GDM1 (cell line): ENCODE measurements at regions not wholly inside any gene's neighbourhood (a gene's known extent, or its start where the extent isn't known, plus 50 kb on each side); places are given as distances from the start of the nearest gene placed in this dataset.
"Not testable (repeated sequence)": the region's sequence is repeated elsewhere in the genome, so short reads cannot be mapped to it uniquely, and the experiment has no call there.

ENCODE experiments used
- DNase-seq: peaks from one replicate; lab custom pipeline; 2025; lab: John Stamatoyannopoulos, UW

DNA sequence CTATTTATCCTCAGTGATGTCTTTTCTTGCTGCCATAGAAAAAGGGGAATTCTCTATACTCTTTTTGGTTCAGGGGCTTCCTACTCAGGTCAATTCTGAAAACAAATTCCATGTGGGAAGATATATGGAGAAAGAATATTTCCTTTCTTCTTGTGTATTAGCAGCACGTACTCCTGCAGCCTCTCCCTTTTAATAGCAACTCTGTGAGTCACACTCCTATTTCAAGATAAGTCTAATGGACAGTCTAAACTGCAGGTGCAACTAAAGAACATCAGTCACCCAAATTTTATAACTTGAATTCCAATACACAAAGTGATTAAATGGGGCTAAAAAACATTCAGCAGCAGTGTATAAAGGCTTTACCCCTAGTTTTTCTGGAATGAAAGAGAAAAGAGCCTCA is 942.2 kb downstream of the CNTNAP5 start:
- no peak for DNase-seq

DNA sequence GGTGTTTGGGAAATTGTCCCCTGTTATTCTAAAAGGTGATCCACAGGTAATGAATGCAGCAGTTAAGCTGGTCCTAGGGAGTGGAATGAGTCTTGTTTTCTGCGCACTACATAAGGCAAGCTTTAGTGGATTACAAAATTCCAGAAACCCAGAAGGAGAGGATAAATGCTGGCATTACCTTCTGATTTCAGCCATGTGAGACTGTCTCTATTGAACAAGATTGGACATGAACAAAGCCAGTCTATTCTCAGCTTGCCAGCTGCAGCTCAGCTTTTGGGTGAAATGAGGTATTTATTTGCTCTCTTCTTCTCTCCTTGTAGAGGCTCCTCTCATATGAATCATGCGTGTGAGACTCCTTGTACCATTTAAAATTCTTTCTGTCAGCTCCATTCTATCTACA is 944.9 kb downstream of the CNTNAP5 start:
- DNase-seq = no peak

DNA sequence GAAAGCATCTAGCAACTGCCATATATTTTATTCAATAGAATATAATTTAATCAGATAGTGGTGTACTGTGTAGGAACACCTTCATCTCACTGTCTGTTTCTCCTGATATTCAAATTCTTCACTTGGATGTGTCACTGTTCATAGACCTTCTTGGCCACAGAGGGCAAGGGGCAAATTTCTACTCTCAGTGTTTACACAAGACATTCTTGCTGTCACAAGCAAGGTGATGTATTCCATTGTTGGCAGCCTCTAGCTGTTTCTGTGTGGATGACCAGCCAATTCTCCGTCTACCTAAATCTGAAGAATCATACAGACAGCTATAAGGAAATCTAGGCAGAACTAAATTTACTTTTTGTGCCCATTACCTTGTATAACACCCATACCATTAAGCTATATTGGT is 948.3 kb downstream of the CNTNAP5 start:
- no peak for DNase-seq

DNA sequence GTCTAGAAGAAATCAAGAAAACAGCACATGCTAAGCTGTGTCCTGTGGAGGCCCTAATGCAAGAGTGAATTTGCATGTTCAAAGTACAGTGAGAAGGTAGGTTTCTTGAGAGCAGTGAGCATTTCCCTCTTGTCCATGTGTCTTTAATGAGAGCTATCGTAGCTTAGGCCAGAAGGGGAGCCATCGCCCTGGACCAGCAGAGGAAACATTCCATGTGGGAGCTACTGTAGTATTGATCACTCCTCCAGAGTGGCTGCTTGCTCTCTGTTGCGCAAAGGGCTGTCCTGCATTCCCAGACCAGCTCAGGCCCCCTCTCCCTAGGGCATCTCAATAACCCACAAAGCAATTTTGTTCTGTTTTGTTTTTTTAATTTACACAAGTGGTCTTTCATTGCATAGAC is 950.1 kb downstream of the CNTNAP5 start:
- DNase-seq = no peak

DNA sequence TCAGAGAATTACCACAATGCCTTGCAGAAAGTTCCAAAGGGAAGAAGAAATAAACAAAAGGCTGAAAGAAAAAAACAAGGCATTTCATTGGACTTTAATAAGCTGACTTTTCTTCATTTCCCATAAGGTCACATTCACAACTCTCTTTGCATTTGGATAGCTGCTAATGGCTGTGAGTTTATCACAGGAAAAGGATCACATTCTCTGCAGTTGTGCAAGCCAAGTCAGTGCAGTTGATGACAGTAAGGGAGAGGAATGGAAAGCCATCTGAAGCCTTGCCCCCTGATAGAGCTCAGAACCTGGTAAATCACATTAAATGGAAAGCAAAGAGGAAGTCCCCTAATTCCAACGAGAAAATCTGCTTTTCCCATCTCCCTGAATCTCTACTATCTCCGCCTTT is 950.6 kb downstream of the CNTNAP5 start:
- no peak for DNase-seq

DNA sequence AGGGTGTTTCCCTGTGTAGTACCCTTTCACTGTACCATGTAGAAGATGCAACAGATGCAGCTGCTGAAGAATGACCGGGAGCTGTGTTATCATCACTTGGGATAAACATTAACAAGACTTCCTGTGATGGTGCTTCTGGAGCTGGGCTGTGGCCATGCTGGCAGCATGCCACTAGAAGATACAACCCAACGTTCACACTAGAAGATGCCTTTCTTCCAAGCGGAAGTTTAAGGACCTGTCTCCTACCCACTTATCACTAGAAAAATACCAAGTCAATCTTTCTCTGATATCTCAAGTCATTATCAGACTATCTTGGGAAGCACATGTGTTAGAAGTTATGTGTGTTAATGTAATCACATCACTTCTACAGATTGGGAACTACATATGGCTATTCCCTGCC is 953.5 kb downstream of the CNTNAP5 start:
- DNase-seq = no peak

DNA sequence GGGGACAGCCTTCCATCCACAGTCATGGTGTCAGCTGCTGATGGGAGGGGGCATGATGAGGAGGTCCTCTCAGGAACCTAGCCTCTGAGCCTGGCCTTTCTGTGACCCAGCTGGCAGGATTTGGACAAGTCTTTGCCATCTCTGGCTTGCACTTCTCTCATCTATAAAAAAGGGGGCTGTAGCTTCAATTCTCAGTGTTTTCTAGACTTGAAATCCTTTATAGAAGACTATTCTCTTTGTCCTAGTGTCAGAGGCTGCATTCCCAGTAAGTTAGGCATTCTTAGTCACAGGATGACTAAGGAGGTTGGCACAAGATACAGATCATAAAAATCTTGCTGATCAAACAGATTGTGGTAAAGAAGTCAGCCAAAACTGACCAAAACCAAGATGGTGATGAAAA is 958.5 kb downstream of the CNTNAP5 start:
- no peak for DNase-seq

DNA sequence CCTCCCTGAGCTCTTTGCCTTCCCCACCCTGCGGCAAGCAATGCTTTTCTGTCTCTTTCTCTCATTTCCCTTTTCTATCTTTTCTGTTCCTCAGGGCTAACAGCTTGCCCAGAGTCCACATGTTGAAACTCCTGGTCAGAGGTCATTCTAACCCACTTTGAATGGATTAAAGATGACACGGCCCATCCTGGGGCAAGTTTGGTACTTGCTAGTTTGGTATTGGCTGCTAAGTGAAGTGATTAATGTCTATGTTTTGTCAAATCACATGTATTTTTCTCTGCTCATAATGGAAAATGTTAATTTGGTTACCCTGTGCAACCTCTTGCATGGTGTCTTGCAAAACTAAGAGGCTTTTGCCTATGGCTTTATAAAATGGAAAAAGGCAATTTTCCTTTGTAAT is 960.2 kb downstream of the CNTNAP5 start:
- no peak for DNase-seq

DNA sequence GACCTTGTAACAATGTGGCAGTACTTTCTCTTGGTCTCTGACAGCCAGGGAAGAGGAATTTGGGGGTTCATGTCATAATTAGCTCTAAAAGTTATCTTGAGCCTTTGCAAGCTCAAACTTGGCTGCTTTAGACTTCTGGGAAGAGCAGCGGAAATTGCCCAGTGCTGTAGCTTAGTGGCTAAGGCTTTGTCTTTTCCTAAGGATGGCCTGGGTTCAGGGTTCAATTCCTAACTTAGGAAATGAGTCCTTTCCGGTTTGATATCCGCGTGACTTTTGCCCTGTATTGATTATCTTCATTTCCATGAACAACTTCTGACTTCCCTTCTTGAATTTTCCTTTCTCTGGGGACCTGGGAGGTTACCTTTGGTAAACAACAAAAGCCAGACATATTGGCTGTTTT is 961.0 kb downstream of the CNTNAP5 start:
- DNase-seq = no peak

DNA sequence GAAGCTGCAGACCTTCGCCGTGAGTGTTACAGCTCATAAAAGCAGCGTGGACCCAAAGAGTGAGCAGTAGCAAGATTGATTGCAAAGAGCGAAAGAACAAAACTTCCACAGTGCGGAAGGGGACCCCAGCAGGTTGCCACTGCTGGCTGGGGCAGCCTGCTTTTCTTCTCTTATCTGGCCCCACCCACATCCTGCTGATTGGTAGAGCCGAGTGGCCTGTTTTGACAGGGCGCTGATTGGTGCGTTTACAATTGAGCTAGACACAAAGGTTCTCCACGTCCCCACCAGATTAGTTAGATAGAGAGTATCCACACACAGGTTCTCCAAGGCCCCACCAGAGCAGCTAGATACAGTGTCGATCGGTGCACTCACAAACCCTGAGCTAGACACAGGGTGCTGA is 961.8 kb downstream of the CNTNAP5 start:
- DNase-seq = not testable (repeated sequence)

DNA sequence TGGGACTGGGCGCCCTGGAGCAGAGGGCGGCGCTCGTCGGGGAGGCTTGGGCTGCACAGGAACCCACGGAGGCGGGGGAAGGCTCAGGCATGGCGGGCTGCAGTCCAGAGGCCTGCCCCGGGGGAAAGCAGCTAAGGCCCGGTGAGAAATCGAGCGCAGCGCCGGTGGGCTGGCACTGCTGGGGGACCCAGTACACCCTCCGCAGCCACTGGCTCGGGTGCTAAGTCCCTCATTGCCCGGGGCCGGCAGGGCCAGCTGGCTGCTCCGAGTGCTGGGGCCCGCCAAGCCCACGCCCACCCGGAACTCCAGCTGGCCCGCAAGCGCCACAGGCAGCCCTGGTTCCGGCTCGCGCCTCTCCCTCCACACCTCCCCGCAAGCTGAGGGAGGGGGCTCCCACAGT is 962.3 kb downstream of the CNTNAP5 start:
- not testable (repeated sequence) for DNase-seq

DNA sequence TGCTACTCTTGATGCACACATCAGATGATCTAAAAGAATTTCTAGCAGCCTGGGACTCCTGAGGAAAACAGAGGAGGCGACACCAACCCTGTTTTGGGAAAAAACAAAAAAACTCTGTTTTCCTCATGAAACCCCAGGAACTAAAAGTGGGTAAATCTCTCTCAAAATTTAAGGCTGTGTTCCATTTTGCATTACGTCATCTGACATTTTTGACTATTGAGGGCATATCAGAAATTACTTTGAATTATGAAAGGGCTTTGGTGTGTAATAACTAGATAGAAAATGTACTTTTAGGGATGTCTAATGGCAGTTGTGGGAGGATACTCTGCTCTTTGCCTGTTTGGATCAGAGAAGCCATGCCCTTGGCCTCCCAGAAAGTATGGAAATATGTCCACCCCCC is 963.0 kb downstream of the CNTNAP5 start:
- no peak for DNase-seq

DNA sequence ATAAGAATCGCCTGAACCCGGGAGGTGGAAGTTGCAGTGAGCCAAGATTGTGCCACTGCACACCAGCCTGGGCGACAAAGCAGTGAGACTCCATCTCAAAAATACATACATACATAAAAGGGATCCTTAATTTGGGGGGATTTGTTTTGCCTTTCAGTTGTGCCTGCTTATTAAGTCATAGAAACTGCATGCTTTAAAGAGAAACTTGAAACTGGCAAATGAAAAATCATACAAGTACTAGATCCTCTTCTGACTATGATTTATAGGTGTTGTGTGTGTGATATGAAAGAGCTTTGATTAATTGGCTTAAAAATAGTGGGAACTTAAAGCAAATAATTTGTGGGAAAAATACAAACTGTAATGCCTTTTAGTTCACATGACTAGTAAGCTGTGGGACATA is 963.7 kb downstream of the CNTNAP5 start:
- no peak for DNase-seq

DNA sequence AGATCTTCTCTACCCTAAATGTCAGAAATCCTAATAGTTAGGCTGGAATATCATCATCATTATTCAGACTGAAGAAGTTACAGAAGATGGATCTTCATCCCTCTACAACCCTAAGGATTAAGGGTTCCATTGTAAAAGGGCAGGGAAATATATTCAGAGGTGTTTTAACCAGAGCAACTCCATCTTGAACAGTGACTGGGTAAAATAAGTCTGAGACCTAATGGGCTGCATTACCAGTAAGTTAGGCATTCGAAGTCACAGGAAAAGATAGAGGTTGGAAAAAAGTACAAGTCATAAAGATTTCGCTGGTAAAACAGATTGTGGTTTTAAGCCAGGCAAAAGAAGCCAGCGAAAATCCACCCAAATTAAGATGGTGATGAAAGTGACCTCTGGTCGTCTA is 968.7 kb downstream of the CNTNAP5 start:
- no peak for DNase-seq

DNA sequence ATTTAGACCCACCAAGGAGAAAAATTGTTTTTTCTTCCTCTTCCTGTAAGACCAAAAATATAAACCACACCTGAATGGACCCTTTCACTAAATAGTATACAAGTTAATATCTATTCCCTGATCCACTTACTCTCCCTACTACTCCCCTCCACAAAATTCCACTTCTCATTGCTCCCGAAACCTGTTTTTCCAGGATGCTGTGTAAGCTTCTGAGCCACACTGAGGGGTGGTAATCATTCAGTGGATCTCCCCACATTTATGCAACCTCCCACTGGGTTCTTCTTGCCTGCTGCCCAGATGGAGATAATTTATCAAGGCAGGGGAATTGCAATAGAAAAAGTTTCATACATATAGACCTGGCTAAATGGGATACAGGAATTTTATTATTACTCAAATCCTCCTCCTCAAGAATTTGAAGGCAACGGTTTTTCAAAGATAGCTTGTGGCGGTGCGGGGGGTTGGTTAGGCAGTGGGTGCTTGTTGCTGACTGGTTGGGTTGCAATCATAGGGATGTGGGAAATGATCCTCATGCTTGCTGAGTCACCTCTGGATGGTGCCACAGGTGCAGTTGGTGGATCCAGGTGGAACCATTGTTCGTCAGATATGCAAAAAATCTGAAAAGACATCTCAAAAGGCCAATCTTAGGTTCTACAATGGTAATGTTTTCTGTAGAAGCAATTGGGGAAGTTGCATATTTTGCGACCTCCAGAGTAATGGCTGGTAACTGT is 970.3 kb downstream of the CNTNAP5 start:
- DNase-seq = no peak

DNA sequence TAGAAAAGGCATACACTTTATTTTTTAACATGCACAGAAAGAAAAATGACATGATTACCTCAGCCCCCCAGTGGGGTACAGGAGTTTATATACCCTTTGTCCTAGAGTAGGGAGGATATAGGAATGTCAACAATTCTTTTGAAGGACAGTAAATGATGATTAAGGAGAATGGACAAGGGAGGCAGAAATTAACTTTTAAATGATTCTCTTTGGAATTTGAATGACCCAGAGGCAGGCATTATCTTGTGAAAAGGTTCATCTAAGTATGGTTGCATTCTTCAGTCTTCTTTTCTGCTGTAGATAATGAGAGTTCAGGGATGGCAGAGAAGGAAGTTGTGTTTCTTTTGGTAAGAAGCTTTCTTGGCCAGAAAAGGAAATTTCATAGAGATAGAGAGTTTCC is 971.3 kb downstream of the CNTNAP5 start:
- no peak for DNase-seq

DNA sequence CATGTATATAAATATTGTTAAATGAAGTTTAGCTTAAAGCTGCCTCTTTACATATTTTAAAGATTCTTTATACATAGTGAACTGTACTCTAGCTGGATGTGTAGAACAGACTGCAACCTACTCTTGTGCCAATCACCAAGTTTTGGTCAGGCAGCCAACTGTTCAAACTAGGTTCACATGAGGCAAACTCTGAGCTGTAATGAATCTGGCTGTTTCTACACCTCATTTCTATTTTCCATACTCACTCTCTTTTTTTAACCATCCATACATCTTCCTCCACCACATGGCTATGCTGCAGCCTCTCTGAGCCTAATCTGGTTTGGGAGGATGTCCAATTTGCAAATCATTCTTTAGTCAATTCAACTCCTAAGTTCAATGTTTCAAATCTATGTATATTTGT is 974.8 kb downstream of the CNTNAP5 start:
- DNase-seq = no peak

DNA sequence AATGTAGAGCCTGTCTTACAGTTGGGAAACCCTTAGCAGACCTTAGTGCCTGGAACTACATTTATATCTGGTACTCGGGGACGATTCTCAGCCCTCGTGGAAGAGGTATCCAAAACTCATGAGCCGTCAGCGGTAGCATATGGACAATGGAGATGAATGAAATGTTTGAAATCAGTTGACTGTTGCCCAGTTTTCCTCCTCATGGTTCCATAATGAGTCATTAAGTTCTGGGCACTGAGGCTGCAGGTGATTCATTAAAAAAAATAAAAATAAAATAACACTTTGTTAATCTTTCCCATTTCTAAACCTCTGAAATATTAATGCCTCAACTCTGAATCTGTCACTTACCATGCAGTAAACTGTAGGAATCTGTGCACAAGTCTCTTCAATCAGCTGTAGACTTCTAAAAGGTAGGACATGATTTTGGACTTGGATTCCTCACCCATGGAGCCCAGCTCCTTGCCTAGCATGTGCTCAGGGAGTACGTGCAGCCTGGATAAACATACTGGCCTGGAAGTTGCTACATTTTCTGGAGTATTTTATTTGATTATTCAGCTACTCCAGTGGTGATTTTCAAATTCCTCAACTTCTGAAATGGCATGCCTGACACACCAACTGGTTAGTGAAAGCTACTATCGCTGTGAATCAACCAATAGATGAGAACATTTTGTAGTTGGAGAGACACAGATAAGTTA is 979.2 kb downstream of the CNTNAP5 start:
- DNase-seq = no peak

DNA sequence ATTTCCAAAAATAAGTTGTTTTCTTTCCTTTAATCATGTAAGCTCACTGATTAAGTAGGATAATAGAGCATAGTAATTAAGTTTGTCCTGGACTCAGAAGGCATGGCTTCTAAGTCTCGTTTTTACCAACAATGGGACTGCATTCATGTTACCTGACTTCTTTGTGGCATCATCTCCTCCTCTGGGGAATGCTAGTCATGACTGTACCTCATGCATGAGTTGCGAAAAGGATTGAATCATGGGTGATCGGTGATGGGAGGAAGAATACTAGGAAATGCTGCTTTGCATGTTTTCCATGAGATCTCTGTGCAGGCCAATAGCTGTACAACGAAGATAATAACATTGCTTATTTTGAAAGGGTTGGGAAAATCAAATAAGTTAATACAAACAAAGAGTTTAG is 981.6 kb downstream of the CNTNAP5 start:
- no peak for DNase-seq

DNA sequence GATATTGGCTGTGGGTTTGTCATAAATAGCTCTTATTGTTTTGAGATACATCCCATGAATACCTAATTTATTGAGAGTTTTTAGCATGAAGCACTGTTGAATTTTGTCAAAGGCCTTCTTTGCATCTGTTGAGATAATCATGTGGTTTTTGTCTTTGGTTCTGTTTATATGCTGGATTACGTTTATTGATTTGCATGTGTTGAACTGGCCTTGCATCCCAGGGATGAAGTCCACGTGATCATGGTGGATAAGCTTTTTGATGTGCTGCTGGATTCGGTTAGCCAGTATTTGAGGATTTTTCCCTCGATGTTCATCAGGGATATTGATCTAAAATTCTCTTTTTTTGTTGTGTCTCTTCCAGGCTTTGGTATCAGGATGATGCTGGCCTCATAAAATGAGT is 1003.6 kb downstream of the CNTNAP5 start:
- DNase-seq = not testable (repeated sequence)

DNA sequence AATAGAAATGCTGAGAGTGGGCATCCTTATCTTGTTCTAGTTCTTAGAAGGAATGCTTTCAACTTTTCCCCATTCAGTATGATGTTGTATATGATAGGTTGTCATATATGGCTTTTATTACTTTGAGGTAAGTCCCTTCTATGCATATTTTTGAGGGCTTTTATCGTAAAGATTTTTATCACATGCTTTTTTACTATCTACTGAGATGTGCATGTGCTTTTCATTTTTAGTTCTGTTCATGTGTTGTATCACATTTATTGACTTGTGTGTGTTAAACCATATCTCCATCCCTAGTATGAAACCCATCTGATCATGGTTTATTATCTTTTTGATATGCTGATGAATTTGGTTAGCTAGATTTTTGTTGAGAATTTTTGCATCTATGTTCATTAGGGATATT is 1008.8 kb downstream of the CNTNAP5 start:
- no peak for DNase-seq

DNA sequence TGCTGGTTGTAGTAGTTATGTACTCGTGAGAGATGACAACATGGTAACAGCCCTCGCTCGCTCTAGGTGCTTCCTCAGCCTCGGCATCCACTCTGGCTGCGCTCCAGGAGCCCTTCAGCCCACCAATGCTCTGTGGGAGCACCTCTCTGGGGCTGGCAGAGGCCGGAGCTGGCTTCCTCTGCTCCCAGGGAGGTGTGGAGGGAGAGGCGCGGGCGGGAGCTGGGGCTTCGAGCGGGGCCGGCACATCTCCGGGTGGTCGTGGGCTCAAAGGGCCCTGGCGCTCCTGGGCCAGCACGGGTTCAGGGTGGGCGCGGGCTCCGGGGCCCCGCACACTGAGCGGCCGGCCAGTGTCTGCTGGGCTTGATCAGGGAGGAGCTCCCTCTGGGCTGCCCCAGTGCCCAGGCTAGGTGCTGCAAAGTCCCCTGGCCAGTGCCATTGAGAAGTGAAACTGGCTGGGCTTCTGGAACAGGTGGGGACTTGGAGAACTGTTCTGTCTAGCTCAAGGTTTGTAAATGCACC is 1012.1 kb downstream of the CNTNAP5 start:
- no peak for DNase-seq

DNA sequence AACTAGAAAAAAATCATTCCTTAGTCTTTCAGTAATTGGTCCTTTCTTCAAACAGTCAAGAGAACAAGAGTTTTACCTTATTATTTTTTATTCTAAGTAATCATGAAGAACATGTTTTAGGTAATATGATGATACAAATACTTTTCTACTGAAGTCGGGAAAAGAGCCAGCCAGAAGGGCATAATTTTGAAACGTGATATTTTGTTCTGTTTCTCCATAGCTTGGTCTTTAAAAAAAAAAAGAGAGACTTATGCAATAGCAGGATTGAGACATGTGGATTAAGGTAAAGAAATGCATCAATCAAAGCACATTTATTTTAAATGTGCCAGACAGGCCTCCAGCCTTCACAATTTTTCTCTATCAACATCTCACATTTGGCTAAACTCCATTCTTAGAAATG is 1016.8 kb downstream of the CNTNAP5 start:
- DNase-seq = no peak

DNA sequence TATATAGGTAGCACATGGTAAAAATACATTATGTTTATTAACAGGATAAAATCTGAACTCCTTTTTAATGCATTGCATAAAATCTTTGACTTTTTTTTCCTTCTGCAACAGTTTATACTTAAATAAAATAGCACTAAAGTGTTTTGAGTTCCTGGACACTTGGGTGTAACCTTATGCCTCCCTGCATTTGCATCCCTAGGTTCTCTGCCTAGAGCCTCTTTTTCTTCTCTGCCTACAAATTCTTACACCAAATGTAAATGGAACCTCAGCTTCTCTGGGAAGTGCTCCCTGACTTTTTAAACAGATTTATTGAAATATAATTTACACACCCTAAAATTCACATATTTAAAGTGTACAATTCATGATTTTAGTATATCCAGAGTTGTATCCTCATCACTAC is 1017.6 kb downstream of the CNTNAP5 start:
- no peak for DNase-seq
